HuH-7 (cell line): ENCODE measurements at regions not wholly inside any gene's neighbourhood (a gene's known extent, or its start where the extent isn't known, plus 50 kb on each side); places are given as distances from the start of the nearest gene placed in this dataset.
A peak's percentile ranks its signal among the peaks of the same experiment; 100 is the strongest.

Experiments used
- DNase-seq: peaks from one replicate; pipeline ENCODE4 v3.0.0; 2011; ENCODE audit warnings: low spot score

DNA sequence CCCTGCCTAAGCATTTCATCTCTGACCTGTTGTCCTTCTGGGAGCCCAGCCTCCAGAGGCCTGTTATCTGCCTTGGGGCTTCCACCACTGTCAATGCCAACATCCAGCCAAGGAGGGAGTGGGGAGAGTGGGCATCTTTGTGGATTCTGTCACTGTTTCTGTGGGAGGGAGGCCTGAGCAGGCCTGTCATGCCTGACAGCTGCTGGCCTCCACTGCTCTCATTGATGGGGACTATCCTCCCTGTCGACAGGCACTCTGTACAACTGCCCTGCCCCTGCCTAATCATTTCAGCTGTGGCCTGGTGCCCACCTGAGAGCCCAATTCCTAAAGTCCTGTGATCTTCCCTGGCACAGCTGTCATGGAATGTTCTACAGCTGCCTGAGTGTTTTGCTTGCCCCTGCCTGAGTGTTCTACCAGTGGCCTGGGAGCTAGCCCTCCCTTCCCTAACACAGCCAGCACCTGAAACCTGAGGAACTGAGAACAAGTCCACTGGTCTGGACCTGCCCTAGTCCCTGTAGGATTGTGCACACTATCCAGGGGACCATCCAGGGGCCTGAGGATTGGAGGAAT, 145.3 kb downstream of the FAM83B start:
- no peak for DNase-seq

GRCh38 chr6:54992789-54993188, 146.2 kb downstream of the FAM83B start:
- peak; percentile 6 for DNase-seq

DNA sequence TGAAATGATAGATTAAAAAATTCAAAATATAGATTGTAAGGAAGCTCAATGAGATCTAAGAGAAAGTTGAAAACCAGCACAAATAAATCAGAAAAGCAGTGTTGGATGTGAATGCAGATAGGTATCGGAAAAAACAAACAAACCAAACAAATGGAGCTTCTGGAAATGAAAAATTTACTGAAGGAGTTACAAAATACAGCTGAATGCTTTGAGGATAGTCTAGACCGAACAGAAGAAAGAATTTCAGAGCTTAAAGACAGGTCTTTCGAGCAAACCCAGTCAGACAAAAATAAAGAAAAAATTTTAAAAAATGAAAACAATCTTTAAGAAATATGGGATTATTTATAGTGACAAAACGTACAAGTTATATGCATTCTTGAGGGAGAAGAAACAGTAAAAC, 146.7 kb downstream of the FAM83B start:
- no peak for DNase-seq

DNA sequence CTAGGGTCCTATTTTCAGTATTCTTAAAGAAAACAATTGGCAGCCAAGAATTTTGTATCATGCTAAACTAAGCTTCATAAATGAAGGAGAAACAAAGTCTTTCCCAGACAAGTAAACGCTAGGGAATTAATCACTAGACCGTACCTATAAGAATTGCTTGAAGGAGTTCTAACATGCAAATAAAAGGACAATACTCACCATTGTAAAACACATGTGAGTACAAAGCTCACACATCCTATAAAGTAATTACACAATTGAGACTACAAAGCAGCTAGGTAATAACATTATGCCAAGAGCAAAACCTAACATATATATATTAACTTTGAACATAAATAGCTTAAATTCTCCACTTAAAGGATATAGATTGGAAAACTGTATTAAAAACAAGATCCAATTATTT, 147.4 kb downstream of the FAM83B start:
- DNase-seq = no peak

GRCh38 chr6:54998576-54998975, 152.0 kb downstream of the FAM83B start:
- no peak for DNase-seq

- DNase-seq = no peak
Measured at GRCh38 chr6:55003719-55004430, 157.3 kb downstream of the FAM83B start.

- no peak for DNase-seq
Measured at GRCh38 chr6:55009131-55009530, 162.6 kb downstream of the FAM83B start.

- DNase-seq = no peak
Measured at GRCh38 chr6:55011034-55011433, 163.3 kb upstream of the HCRTR2 start.

DNA sequence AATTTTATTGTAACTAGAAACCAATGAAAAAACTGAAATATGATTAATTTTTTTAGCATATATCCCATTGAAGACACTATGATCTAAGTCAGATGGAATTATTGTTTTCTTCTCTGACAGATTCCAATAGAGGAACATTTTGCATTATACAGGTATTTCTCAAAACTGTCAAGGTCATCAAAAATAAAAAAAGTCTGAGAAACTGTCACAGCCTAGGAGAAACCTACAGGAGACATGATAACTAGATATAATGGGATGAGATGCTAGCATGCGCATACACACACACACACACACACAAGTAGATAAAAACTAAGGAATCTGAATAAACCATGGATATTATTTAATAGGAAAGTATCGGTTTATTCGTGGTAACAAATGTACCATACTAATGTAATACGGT, 161.9 kb upstream of the HCRTR2 start:
- DNase-seq = no peak

DNA sequence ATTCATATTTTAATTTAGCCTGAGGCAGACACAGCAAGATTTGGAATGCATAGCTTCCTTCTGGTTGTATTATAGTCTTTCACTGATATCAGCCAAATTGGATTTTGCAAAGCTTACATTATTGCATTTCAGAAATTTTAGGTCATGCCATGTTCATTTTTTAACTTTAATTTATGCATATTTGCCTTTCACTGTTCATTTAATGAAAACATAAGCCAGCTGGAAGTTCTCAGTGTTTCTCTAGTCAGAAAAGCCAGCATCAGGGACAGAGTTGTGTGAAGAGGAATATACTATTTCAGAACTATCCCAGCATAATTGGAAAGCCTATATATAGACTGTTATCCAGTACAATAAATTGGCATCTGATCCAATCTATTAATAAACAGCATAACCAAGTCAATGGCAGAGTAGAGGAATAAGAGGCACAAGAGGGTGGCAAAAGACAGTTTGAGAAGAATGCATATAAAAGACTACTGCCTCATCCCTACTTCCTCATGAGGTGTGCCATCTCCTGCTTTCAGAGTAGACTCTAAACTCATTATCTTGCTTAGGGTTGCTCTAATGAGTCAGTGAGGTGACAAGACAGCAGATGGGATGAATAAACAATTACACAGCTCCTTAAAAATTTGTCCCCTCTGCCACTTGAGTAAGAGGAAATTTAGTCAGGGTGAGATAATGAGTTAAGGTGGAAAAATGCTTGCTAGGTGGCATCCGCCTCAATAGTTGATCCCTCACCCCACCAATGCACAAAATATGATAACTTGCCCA, 159.8 kb upstream of the HCRTR2 start:
- no peak for DNase-seq

DNA sequence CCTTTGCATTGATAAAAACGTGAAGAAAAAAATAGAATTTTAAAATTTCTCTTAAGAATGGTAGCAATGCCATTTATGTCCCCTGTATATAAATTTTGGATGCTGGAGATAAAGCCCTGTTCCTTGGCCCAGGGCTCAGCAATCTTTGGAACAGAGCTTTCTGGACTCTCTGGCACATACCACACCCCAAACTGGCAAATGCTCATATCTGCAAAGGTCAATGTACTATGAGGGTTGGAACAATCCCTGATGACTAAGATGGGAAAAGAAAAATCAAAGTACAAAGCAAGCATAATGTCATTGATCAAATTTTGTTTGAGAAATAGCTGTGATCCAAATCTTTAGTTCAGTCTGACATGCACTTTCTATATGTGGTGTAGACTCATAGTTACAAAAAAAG, 158.1 kb upstream of the HCRTR2 start:
- DNase-seq = no peak

DNA sequence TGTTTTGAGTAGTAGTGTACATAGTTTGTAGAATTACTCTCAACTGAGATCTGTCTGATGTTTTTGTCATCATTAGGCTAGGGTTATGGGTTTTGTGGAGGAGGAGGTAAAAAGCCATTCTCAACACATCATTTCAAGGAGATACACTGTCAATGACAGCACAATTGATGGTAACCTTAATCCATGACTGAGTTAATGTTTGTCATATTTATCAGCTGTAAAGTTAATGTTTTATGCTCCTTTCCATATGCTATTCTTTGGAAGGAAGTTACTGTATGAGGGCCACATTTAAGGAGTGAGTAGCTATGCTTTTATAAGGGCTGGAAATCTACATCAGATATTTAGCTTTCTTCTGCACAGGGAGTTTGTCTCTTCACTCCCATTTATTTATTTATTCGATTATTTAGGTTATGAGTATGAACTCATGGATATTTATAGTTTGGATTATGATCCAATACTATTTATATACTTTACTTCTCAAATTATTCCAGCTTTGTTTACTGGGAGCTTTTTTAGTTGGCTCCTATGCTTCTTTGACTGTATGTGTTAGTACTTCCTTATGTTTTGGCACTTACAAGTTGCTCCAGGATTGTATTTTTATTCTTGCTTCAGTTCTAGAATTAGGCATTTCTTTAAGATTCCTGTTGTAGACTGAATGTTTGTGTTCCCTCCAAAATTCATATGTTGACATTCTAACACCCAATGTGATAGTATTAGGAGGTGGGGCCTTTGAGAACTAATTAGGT, 156.6 kb upstream of the HCRTR2 start:
- DNase-seq = no peak

DNA sequence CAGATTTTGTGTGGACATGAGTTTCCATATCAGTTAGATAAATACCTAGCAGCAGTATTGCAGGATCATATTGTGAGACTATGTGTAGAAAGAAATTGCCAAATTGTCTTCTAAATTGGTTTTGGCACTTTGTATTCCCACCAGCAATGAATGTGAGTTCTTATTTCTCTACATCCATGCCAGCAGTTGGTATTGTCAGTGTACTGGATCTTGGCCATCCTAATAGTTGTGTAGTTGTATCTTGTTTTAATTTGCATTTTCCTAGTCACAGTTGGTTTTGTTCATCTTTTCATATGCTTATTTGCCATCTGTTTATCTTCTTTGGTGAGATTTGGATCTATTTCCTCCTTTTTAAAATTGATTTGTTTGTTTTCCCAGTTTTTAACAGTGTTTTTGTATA, 154.7 kb upstream of the HCRTR2 start:
- no peak for DNase-seq

GRCh38 chr6:55023230-55023629, 151.1 kb upstream of the HCRTR2 start:
- no peak for DNase-seq

DNA sequence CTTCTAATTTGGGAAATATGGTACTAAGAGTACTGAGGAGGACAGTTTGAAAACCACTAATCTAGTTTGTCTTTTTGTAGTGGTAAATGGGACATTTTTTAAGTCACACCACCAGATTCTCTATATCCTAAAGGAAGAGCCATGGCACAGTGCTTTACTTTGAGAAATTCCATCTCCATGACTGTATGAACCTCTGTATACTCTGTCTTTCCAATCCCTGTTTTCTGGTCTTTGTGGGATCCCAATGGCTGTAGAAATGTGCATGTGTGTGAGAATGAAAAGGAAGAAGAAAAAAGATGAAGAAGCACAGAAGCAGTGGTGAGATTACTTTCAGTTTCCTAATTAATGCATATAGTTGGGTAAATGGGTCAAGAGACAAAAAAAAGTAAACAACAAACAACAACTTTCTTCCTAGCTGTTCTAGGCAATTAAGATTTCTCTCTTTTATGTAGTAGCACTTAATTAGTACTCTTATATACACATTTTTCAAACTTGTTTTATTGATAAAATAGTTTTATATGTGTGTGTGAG, 141.2 kb upstream of the HCRTR2 start:
- no peak for DNase-seq

DNA sequence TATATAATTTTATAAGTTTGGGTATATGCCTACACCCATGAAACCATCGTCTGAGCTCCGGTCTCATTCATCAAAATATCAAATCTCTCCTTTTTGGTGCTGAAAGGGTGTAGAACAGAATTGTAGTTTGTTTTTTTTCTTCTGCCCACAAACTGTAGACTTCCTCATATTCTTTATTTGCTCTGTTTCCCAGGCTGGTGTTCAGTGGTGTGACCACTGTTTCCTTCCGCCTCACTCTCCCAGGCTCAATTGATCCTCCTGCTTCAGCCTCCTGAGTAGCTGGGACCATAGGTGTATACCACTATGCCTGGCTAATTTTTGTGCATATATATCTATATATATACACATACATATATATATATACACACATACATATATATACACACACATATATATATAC, 139.6 kb upstream of the HCRTR2 start:
- no peak for DNase-seq

GRCh38 chr6:55040102-55040848, 134.0 kb upstream of the HCRTR2 start:
- no peak for DNase-seq

DNA sequence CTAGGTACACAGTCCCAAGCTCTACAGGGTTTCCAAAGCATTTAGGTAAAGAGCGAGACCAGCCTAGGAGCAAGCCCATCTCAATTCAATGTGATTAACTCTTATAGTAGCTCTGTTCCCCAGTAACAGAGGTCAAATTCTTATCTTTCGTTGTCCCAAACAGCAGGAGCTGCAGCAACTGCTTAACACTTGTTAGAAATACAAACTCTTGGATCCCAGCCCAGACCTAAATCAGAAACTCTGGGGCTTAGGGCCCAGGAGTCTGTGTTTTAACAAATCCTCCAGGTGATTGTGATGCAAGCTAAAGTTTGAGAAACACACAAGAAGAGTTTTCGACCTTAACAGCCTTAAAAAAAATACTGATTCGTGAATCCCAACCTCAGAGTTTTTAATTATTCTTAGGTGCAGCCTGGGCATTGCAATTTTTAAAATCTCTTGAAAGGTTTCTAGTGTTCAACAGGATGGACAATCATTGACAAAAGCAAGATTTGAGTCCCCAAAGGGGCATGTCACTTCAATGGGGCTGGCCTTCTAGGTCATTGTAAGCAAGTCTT, 127.4 kb upstream of the HCRTR2 start:
- no peak for DNase-seq

DNA sequence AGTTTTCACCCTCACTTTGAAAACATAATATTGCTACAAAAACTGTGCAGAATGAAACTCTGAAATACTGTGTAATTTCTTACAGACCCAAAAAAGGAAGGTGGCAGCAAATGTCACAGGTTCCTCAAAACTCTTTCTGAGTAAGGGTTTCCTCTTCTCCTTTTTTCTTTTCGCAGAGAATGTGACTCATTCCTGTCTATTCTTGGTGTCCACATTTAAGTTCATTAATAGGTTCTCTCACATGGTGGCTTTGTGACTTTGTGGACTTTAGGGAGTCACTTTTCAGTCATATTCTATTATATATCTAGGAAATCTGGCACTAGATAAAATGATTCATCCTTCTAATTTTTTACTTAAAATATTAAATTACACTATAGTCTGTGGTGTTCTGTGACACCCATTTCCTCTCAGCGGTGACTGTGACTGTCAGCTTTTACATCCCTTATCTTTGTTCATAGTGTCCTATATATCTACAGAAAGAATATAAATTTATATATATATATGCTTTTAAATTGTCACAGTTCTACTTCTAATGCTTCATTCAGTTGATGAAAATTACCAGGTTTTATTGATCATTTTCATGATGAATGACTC, 126.8 kb upstream of the HCRTR2 start:
- no peak for DNase-seq

- DNase-seq = no peak
Measured at GRCh38 chr6:55049866-55050265, 124.4 kb upstream of the HCRTR2 start.

GRCh38 chr6:55052846-55053245, 121.5 kb upstream of the HCRTR2 start:
- no peak for DNase-seq
